GM18505 (cell line): ENCODE measurements at regions not wholly inside any gene's neighbourhood (a gene's known extent, or its start where the extent isn't known, plus 50 kb on each side); places are given as distances from the start of the nearest gene placed in this dataset.
"Not testable (repeated sequence)": the region's sequence is repeated elsewhere in the genome, so short reads cannot be mapped to it uniquely, and the experiment has no call there.

Experiments
- ATAC-seq: cut with Tn5 transposase; IDR thresholded peaks from one replicate; pipeline ENCODE4 v1.9.1; 2021; ENCODE audit not compliant: unreplicated experiment
- POLR2A ChIP-seq: IDR thresholded peaks from 4 replicates; pipeline ENCODE4 v1.6.1; 2011; ENCODE audit warnings: borderline replicate concordance; ENCODE audit not compliant: insufficient read depth, insufficient read length; ENCODE audit errors: extremely low read depth

GRCh38 chr2:234355021-234355720 lies 141.7 kb downstream of the ARL4C start:
- ATAC-seq = no peak
- TF ChIP-seq POLR2A = no peak

DNA sequence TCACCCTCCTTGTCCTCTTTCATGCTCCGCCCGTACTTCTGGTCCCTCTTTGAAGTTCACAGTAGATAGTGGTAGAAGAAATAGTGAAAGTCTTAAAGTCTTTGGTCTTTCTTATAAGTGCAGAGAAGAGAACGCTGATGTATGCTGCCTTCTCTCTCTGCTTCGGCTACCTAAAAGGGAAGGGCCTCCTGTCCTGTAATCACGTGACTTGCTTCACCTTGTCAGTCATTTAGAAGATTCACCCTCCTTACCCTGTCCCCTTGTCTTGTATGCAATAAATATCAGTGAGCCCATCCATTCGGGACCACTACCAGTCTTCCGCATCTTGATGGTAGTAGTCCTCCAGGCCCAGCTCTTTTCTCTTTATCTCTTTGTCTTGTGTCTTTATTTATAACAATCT lies 144.6 kb downstream of the ARL4C start:
- TF ChIP-seq POLR2A = no peak
- ATAC-seq = no peak

GRCh38 chr2:234351866-234352265 lies 145.0 kb downstream of the ARL4C start:
- not testable (repeated sequence) for ATAC-seq

- no peak for TF ChIP-seq POLR2A
- no peak for ATAC-seq
These were observed 148.8 kb downstream of the ARL4C start for GRCh38 chr2:234348081-234348480.

GRCh38 chr2:234345921-234346320 lies 151.0 kb downstream of the ARL4C start:
- ATAC-seq = no peak
- no peak for TF ChIP-seq POLR2A

GRCh38 chr2:234344012-234344411 lies 152.9 kb downstream of the ARL4C start:
- no peak for ATAC-seq
- no peak for TF ChIP-seq POLR2A

DNA sequence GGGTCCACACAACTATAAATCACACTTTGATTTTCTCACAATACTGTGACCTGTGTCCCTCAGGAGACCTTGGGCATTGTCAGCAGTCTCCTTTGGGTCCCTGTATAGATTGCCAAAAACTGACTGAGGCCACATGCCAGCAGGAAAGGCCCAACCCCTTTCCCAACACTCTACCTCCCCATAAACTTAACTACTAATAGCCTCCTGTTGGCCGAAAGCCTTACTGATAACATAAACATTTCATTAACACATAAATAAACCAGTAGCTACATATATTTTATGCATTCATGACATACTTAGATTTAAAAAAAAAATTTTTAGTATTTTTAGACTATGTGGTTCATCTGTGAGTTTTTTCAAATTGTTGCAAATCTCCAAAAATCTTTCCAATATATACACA lies 153.5 kb downstream of the ARL4C start:
- ATAC-seq = no peak
- no peak for TF ChIP-seq POLR2A

- no peak for TF ChIP-seq POLR2A
- no peak for ATAC-seq
These were observed 155.4 kb downstream of the ARL4C start for GRCh38 chr2:234341306-234341985.

- no peak for TF ChIP-seq POLR2A
- no peak for ATAC-seq
These were observed 157.4 kb downstream of the ARL4C start for GRCh38 chr2:234339501-234339900.

DNA sequence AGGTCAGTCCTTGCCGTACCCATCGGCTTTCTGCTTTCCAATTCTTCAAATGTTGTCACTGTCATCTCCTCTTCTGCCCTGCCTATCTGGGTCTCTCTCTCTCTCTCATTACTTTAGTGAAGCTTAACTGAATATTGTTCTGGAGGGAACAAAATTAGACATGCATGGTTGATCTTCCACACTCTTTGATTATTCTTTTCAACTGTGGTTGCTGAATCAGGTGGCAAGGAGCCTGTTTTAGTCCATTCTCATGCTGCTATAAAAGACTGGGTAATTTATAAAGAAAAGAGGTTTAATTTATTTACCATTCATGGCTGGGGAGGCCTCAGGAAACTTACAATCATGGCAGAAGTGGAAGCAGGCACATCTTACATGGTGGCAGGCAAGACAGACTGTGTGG lies 157.9 kb downstream of the ARL4C start:
- no peak for ATAC-seq
- no peak for TF ChIP-seq POLR2A

DNA sequence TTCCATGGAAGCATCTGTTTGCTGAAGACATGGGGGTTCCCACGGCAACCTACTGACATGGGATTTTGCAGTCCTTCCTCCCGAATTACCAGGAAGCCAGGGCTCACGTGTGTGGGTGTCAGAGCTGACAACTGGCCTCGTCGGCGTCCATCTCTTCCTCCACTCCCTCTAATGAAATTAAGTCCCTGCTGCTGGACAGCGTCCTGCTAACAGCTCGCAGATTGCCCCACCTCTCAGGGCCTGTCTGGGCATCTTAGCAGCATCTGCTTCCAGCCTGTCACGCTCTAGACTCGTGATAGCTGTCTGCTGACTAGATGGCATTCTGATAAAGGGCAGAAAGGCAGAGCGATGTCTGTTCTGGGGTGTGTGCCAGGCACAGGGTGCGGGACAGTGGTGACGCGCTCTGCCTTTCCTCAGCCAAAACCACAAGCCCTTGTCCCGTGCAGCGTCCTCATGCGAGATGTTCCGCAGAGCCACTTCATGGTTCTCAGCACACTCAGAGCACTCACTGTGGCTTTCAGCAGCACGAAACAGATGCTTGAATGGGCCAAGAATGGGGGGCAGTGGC lies 161.1 kb downstream of the ARL4C start:
- no peak for TF ChIP-seq POLR2A
- ATAC-seq = no peak

- ATAC-seq = no peak
- no peak for TF ChIP-seq POLR2A
These were observed 162.1 kb downstream of the ARL4C start for GRCh38 chr2:234334756-234335155.

DNA sequence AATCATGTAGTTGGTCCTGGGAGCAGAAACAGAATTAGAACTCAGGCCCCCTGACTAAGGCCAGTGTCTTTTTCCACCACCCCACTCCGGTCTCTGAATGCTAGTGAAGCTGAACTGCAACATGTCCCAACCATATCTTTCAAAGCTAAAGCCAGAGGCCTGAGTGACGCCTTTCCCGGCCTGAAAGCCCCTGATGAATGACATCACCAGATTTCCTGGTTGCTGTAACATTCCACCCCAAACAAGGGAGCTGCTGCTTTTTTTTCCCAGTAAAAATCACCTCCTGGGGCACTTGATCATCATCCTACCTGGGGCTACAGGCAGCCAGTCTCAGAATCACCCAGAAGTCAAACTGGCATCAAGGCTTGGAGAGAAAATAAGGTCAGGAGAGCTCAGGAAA lies 162.7 kb downstream of the ARL4C start:
- TF ChIP-seq POLR2A = no peak
- no peak for ATAC-seq
